ENCODE measurements at regions not wholly inside any gene's neighbourhood (a gene's known extent, or its start where the extent isn't known, plus 50 kb on each side); places are given as distances from the start of the nearest gene placed in this dataset.

- Histone ChIP-seq H3K4me3 (no peak overlapping the region), H3K4me1 (peaks cover 0 to 25% (median 20%) of the 10 kb centered on the region in 4 donors), H3K27me3 (no peaks in the 10 kb centered on the region), H3K9me3 (no peaks in the 10 kb centered on the region), H3K36me3 (no peaks in the 10 kb centered on the region), H3K27ac (peak overlapping the region; percentile 19 to 73 (median 58))
- peak; percentile 83 for DNase-seq
- WGBS, 2 donors, result 15 to 55% methylated on average over 4 of the region's 4 CpGs
- intact Hi-C loops (cut with DNase I), result no loop called here
- peak in 3 of 4 donors; percentile 8 to 72 (median 65) for TF ChIP-seq EP300 (IDR thresholded peaks at IDR 0.05)
- peak; percentile 70 to 82 (median 78) for TF ChIP-seq POLR2AphosphoS5 (IDR thresholded peaks at IDR 0.05)
- TF ChIP-seq CTCF (IDR thresholded peaks at IDR 0.05), result no peak
- TF ChIP-seq POLR2A (IDR thresholded peaks at IDR 0.05), result no peak
Observed at GRCh38 chr21:38958940-38959691, 153.4 kb downstream of the ETS2 start.

- no peaks in the 10 kb centered on the region for H3K9me3 ChIP-seq
- WGBS, 2 donors, result 16 to 63% methylated on average over 3 of the region's 3 CpGs
- peak overlapping the region in 2 of 4 donors; percentile 59 to 73 for H3K27ac ChIP-seq
- no peaks in the 10 kb centered on the region for H3K27me3 ChIP-seq
- H3K4me1 ChIP-seq, result peaks cover 0 to 25% (median 20%) of the 10 kb centered on the region in 4 donors
- intact Hi-C loops (cut with DNase I), result no loop called here
- no peak for DNase-seq
- no peaks in the 10 kb centered on the region for H3K36me3 ChIP-seq
- no peak overlapping the region for H3K4me3 ChIP-seq
- TF ChIP-seq CTCF (IDR thresholded peaks at IDR 0.05) (no peak), EP300 (IDR thresholded peaks at IDR 0.05) (no peak), POLR2A (IDR thresholded peaks at IDR 0.05) (no peak)
Observed at GRCh38 chr21:38958323-38958705, 152.6 kb downstream of the ETS2 start.

GRCh38 chr21:38957575-38958322 lies 152.0 kb downstream of the ETS2 start:
- no peaks in the 10 kb centered on the region for H3K36me3 ChIP-seq
- no peaks in the 10 kb centered on the region for H3K9me3 ChIP-seq
- intact Hi-C loops (cut with DNase I), result no loop called here
- WGBS, 2 donors, result 31 to 61% methylated on average over 6 of the region's 6 CpGs
- no peaks in the 10 kb centered on the region for H3K27me3 ChIP-seq
- peak overlapping the region in 2 of 4 donors; percentile 59 to 73 for H3K27ac ChIP-seq
- H3K4me1 ChIP-seq, result peaks cover 0 to 25% (median 20%) of the 10 kb centered on the region in 4 donors
- TF ChIP-seq EP300 (IDR thresholded peaks at IDR 0.05) (no peak), POLR2AphosphoS5 (IDR thresholded peaks at IDR 0.05) (no peak), CTCF (IDR thresholded peaks at IDR 0.05) (no peak), POLR2A (IDR thresholded peaks at IDR 0.05) (no peak)
- H3K4me3 ChIP-seq, result no peak overlapping the region
- no peak for DNase-seq

GRCh38 chr21:38956856-38957571 lies 151.3 kb downstream of the ETS2 start:
- H3K27me3 ChIP-seq, result no peaks in the 10 kb centered on the region
- whole genome bisulfite sequencing, 2 donors, result 13 to 48% methylated on average over 10 of the region's 10 CpGs
- intact Hi-C loops (cut with DNase I), result no loop called here
- H3K27ac ChIP-seq, result peak overlapping the region in 2 of 4 donors; percentile 8
- H3K4me1 ChIP-seq, result peaks cover 0 to 25% (median 20%) of the 10 kb centered on the region in 4 donors
- TF ChIP-seq POLR2AphosphoS5 (IDR thresholded peaks at IDR 0.05), result peak in 2 of 4 donors; percentile 31 to 41
- TF ChIP-seq POLR2A (IDR thresholded peaks at IDR 0.05), result no peak
- no peak for TF ChIP-seq EP300 (IDR thresholded peaks at IDR 0.05)
- no peak for TF ChIP-seq CTCF (IDR thresholded peaks at IDR 0.05)
- no peak overlapping the region for H3K4me3 ChIP-seq
- no peak for DNase-seq
- no peaks in the 10 kb centered on the region for H3K36me3 ChIP-seq
- no peaks in the 10 kb centered on the region for H3K9me3 ChIP-seq

All from sigmoid colon (tissue), 6 donors.